Embryonic facial prominence (tissue), 1 donor: ENCODE measurements at regions not wholly inside any gene's neighbourhood (a gene's known extent, or its start where the extent isn't known, plus 50 kb on each side); places are given as distances from the start of the nearest gene placed in this dataset.

Experiments
- DNase-seq: peaks from one replicate; pipeline ENCODE4 v3.0.0-alpha.2; 2016; ENCODE audit errors: extremely low spot score

DNA sequence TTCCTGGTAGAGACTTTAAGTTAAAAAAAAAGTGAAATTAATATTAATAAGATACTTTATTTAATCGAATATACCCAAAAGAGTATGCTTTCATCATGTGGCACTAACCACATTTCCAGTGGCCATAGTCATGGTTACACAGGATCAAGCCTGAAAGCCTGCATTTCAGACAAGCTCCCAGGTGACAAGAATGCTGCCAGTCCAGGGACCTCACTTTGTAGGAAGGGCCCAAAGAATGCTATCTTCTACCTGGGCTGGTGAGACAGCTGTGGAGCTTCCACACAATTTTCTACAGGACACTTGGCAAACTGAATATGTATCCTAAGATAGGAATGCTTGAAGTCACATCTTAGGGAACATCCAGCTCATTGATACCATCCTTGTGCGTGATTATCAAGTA is 203.8 kb downstream of the AUH start:
- DNase-seq, result no peak

DNA sequence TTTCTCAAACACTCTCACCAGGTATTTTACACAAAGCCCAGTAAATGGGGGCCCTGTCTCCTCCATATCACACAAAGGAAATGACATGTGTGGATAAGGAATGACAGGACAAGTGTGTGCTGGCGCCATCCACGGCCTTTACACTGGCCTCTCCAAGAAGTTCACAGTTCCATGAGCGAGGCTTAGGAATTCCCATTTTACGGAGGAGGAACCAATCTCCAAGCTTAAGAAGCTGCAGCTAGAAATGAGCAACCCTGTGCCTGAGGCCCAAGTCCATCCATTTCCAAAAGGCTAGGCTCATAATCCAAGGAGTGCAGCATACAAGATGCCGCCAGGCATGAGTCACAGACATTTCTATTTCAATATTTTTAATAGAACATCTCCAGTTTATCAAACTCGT is 203.4 kb downstream of the AUH start:
- DNase-seq, result no peak

DNA sequence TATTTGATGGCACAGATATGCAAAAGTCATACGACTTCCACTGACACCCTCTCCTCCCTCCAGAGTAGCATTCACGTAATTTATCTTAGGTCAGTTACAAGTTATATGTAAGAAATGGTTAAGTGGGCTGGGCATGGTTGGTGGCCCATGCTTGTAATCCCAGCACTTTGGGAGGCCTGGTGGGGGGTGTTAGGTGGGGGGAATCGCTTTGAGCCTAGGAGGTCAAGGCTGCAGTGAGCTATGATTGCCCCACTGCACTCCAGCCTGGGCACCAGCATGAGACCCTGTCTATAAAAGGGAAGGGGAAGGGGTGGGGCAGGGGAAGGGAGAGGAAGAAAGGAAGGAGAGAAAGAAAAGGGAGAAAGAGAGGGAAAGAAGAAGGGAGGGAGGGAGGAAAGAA is 202.8 kb downstream of the AUH start:
- no peak for DNase-seq

DNA sequence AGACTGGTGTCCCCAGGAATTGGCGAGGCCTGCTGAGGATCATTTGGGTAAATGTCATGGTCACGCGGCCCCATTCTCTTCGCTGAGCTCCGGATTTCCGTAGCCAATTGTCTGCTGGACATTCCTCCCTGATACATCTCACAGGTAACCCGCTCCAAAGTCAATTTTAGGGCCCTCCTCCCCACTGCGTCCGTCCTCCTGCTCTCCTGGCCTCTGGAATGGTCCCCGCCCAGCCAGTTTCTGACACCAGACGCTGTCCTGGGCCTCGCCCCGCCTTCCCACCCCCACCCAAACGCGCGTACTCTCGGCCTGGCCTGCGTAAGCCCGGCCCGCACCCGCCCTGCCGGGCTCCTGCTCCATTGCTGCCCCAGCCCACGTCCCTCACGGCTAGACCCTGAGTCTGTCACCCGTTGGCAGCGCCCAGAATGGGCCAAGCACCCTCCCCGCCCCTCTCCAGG is 202.0 kb downstream of the AUH start:
- no peak for DNase-seq

GRCh38 chr9:91160181-91160580 is 201.5 kb downstream of the AUH start:
- DNase-seq, result no peak

GRCh38 chr9:91160599-91161464 is 200.9 kb downstream of the AUH start:
- no peak for DNase-seq

DNA sequence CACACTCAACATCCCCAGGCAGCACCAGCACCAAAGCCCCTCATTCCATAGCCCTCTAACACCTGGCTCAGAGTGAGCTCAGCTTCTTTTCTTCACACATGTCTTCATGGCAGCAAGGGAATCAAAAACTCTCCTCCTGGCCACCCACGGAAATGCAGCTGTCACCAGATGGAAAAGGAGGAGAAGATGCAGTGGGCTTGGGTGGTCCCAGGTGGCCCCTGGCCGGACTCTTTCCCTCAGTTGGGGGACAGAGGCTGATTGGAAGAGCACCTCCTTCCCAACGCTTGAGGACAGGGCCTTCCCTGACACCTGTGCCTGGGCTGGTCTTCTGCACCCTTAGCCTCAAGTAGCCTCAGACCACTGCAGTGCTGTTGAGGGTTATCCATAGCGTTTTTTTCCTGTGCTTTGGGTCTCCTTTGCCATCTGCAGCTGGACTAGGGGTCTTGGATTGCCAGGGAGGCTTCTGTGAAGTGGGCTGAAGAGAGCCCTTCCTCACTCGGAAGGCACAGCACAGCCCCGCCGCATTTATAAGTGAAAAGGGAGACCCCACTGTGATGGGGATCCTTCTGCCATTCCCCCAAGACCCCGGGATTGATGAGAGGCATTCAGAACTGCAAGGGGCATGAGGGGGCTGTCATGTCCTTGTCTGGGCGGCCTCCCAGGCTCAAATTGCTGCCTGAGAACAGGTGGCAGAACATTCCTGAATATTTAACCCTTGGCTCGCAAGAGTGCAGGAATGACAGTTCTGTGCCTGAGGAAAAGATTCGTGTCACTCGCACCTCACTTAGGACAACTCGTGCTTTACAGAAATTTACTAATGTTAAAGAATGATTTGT is 200.0 kb downstream of the AUH start:
- DNase-seq, result no peak

- no peak for DNase-seq
Measured at GRCh38 chr9:91162311-91162710, 199.4 kb downstream of the AUH start.

DNA sequence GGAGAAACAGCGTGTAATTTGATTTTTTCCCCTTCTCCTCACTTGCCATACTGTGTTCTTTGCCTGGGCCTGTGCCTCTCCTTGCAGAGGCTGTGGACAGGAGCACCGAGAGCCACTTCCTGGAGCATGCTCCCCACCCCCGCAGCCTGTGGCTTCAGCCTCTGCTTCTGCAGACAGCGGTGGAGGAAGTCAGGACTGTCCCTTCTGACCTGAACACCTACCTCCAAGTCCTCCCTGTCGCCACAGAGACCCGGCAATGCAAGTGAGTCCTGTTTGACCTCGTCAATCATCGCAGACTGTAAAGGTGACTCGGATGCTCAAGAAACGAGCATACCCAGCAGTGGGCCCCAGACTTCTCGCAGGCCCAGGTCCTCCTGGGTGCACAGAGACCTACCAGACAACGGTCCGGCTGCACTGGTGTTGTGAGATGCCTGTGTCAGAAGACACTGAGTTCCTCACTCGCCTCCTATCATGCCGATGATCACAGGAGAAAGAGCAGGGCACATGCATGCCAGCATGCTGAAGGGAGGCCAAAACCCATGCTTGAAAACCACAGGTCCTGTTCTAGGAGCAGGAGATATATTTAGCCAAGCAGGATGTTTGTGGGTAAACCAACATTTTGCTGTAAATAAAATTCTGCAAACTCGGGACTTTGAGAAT is 198.8 kb downstream of the AUH start:
- no peak for DNase-seq

DNA sequence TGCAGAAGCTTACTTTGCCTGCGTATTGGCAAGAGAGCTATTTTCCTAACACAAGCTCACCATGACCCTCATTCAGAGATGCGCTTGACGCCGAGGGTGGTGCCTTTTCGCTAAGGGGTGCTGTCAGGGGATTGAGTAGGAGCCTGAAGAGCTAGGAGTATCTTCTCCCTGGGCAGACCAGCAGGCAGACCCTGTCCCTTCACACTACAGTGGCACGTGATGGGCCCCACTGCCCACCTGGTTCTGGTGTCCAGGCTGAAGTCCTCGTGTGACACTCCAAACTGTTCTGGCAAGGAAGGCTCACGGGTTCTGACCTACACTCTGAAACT is 198.3 kb downstream of the AUH start:
- no peak for DNase-seq

DNA sequence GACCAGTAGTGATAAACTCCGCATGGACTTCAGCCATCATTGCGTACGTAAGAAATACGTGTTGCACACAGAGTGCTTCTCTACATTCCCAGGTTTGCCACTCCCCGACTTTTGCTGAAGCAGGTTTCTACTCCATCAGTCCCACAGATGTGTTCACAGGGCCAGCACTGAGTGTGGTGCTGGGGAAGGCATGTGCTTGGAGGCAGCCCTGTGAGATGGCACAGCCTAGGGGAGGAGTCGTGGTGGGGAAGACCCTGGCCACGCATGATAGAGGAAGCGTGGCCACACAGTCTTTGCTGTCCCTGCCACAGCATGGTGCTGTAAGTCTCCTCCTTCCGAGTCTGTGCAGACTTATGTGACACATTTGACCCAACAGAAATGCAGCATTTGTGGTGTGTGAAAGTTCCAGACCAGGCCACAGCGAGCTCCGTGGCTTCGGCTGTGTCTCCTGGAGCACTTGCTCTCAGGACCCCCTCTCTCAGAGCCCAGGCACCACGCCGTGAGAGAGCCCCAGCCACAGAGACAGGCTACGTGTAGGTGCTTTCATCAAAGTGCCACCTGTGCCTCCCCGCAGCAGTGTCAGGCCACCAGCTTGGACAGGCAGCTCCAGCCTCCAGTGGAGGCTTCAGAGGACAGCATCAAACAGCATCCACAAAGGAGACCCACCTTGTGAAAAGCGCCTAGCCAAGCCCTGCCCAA is 197.8 kb downstream of the AUH start:
- no peak for DNase-seq
